ENCODE measurements at regions not wholly inside any gene's neighbourhood (a gene's known extent, or its start where the extent isn't known, plus 50 kb on each side); places are given as distances from the start of the nearest gene placed in this dataset.

GRCh38 chr2:120678926-120679325, 56.7 kb upstream of the GLI2 start:
- DNase-seq (ENCODE audit: low read depth in 6 of 9, low spot score in 9 of 9): no peak
- 57% methylated on average over 7 of the region's 7 CpGs for WGBS
- no peaks in the 10 kb centered on the region for H3K4me1 ChIP-seq (ENCODE audit: control insufficient read depth in 2 of 2, insufficient read depth in 2 of 2, low read length in 2 of 2)
- H3K36me3 ChIP-seq (ENCODE audit: control insufficient read depth in 2 of 2, insufficient read depth in 2 of 2, low read length in 1 of 2): no peaks in the 10 kb centered on the region
- no peak overlapping the region for H3K4me3 ChIP-seq (ENCODE audit: low read length in 2 of 2)
- peaks cover 0 to 30% of the 10 kb centered on the region in 2 donors for H3K27me3 ChIP-seq (ENCODE audit: control insufficient read depth in 2 of 2, insufficient read depth in 1 of 2, low read length in 1 of 2)
- H3K9me3 ChIP-seq (ENCODE audit: control insufficient read depth in 2 of 2, insufficient read depth in 1 of 2, low read length in 1 of 2): no peaks in the 10 kb centered on the region
- H3K27ac ChIP-seq (ENCODE audit: low read depth in 1 of 2, low read length in 1 of 2): no peak overlapping the region

DNA sequence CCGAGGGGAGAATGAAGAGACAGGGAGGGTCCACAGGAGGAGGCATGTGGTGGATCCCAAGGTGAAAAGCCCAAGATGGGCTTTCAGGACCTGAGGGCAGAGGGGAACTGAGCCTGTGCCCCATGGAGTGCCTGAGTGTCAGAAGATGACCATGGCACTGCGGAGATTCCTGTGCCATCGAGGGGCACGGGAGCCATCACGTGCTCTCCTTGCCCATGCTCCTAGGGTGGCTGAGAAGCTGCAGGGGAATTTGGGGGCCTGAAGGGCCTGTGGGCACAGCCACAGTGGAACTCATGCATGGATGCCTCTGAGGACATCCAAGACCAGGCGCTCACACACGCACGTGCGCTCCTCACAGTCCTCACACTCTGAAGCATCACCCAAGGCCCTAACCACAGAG, 56.1 kb upstream of the GLI2 start:
- 96% methylated on average over 9 of the region's 9 CpGs for WGBS
- no peak overlapping the region for H3K27ac ChIP-seq (ENCODE audit: low read depth in 1 of 2, low read length in 1 of 2)
- H3K36me3 ChIP-seq (ENCODE audit: control insufficient read depth in 2 of 2, insufficient read depth in 2 of 2, low read length in 1 of 2): no peaks in the 10 kb centered on the region
- H3K4me1 ChIP-seq (ENCODE audit: control insufficient read depth in 2 of 2, insufficient read depth in 2 of 2, low read length in 2 of 2): no peaks in the 10 kb centered on the region
- peaks cover 0 to 30% of the 10 kb centered on the region in 2 donors for H3K27me3 ChIP-seq (ENCODE audit: control insufficient read depth in 2 of 2, insufficient read depth in 1 of 2, low read length in 1 of 2)
- no peak overlapping the region for H3K4me3 ChIP-seq (ENCODE audit: low read length in 2 of 2)
- no peaks in the 10 kb centered on the region for H3K9me3 ChIP-seq (ENCODE audit: control insufficient read depth in 2 of 2, insufficient read depth in 1 of 2, low read length in 1 of 2)
- DNase-seq (ENCODE audit: low read depth in 6 of 9, low spot score in 9 of 9): no peak

GRCh38 chr2:120680136-120680761, 55.4 kb upstream of the GLI2 start:
- Histone ChIP-seq H3K9me3 (ENCODE audit: control insufficient read depth in 2 of 2, insufficient read depth in 1 of 2, low read length in 1 of 2) (no peaks in the 10 kb centered on the region), H3K4me3 (ENCODE audit: low read length in 2 of 2) (no peak overlapping the region), H3K4me1 (ENCODE audit: control insufficient read depth in 2 of 2, insufficient read depth in 2 of 2, low read length in 2 of 2) (no peaks in the 10 kb centered on the region), H3K36me3 (ENCODE audit: control insufficient read depth in 2 of 2, insufficient read depth in 2 of 2, low read length in 1 of 2) (no peaks in the 10 kb centered on the region), H3K27ac (ENCODE audit: low read depth in 1 of 2, low read length in 1 of 2) (no peak overlapping the region), H3K27me3 (ENCODE audit: control insufficient read depth in 2 of 2, insufficient read depth in 1 of 2, low read length in 1 of 2) (peaks cover 0 to 23% of the 10 kb centered on the region in 2 donors)
- DNase-seq (ENCODE audit: low read depth in 6 of 9, low spot score in 9 of 9): peak; percentile 19 to 76 (median 46)
- 26% methylated on average over 18 of the region's 18 CpGs for WGBS

DNA sequence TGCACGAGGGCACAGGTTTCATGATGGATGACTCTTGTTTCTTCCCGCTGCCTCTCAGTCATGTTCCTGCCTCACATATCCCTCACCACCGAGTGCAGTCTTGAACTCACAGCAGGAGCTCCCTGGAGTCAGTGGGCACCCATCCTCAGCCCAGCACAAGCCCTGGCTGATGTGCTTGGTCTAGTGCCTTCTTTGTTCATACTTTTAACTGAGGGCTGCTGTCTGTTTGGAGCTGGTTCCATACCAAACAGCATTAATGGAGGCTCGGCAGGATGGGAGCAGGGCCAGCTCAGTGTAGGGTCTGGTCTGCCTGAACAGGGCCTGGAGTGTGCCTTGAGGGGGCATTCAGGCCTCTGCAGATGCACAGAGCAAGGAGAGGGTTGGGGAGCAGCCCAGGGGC, 54.5 kb upstream of the GLI2 start:
- Histone ChIP-seq H3K9me3 (ENCODE audit: control insufficient read depth in 2 of 2, insufficient read depth in 1 of 2, low read length in 1 of 2) (no peaks in the 10 kb centered on the region), H3K4me1 (ENCODE audit: control insufficient read depth in 2 of 2, insufficient read depth in 2 of 2, low read length in 2 of 2) (no peaks in the 10 kb centered on the region), H3K4me3 (ENCODE audit: low read length in 2 of 2) (no peak overlapping the region), H3K27ac (ENCODE audit: low read depth in 1 of 2, low read length in 1 of 2) (no peak overlapping the region), H3K36me3 (ENCODE audit: control insufficient read depth in 2 of 2, insufficient read depth in 2 of 2, low read length in 1 of 2) (no peaks in the 10 kb centered on the region), H3K27me3 (ENCODE audit: control insufficient read depth in 2 of 2, insufficient read depth in 1 of 2, low read length in 1 of 2) (peaks cover 0 to 14% of the 10 kb centered on the region in 2 donors)
- no peak for DNase-seq (ENCODE audit: low read depth in 6 of 9, low spot score in 9 of 9)
- 69% methylated on average over 4 of the region's 4 CpGs for WGBS

DNA sequence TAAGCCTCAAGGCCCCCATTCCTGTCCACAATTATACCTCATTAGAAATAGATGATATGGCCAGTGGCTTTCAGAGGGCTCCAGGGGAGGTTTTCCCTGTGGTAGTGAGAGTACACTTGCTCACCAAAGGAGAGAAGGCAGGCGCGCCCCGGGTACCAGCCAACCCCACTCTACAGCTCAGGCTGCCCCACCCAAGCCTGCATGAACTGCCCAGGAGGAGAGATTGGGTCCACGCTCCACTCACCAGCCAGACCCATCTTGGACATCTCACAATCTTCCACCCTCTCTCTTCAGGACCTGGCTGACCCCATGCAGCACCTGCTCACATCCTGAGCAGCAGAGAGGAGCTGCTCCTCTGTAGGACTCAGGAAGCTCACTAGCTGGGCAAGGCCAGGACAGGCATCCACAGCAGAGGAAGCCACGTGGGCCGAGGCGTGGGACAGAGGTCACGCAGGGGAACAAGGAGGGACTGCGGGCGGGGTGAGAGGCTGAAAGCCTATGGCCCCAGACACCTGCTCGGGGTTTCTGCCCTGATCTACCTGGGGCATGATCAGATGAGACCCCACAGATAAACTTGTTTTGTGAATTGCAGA, 53.9 kb upstream of the GLI2 start:
- WGBS: 93% methylated on average over 11 of the region's 11 CpGs
- H3K36me3 ChIP-seq (ENCODE audit: control insufficient read depth in 2 of 2, insufficient read depth in 2 of 2, low read length in 1 of 2): no peaks in the 10 kb centered on the region
- no peaks in the 10 kb centered on the region for H3K4me1 ChIP-seq (ENCODE audit: control insufficient read depth in 2 of 2, insufficient read depth in 2 of 2, low read length in 2 of 2)
- peaks cover 0 to 14% of the 10 kb centered on the region in 2 donors for H3K27me3 ChIP-seq (ENCODE audit: control insufficient read depth in 2 of 2, insufficient read depth in 1 of 2, low read length in 1 of 2)
- H3K9me3 ChIP-seq (ENCODE audit: control insufficient read depth in 2 of 2, insufficient read depth in 1 of 2, low read length in 1 of 2): no peaks in the 10 kb centered on the region
- DNase-seq (ENCODE audit: low read depth in 6 of 9, low spot score in 9 of 9): no peak
- no peak overlapping the region for H3K27ac ChIP-seq (ENCODE audit: low read depth in 1 of 2, low read length in 1 of 2)
- H3K4me3 ChIP-seq (ENCODE audit: low read length in 2 of 2): no peak overlapping the region

DNA sequence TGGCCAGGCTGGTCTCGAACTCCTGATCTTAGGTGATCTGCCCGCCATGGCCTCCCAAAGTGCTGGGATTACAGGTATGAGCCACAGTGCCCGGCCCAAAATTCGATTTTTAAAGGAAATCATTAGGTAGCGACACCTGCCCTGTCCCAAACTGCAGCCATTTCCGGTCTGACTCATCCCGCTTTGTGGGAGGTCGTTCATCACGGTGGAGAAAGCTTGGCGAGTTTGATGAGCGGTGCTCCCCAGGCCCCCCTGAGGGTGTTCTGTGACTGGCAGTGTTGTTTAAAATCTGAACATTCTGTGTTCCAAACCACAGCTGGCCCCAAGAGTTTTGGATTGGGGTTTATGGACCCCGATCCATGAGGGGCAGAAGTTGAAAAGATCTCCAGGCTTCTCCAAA, 53.0 kb upstream of the GLI2 start:
- DNase-seq (ENCODE audit: low read depth in 6 of 9, low spot score in 9 of 9): no peak
- Histone ChIP-seq H3K27ac (ENCODE audit: low read depth in 1 of 2, low read length in 1 of 2) (no peak overlapping the region), H3K4me1 (ENCODE audit: control insufficient read depth in 2 of 2, insufficient read depth in 2 of 2, low read length in 2 of 2) (no peaks in the 10 kb centered on the region), H3K27me3 (ENCODE audit: control insufficient read depth in 2 of 2, insufficient read depth in 1 of 2, low read length in 1 of 2) (peaks cover 0 to 11% of the 10 kb centered on the region in 2 donors), H3K36me3 (ENCODE audit: control insufficient read depth in 2 of 2, insufficient read depth in 2 of 2, low read length in 1 of 2) (no peaks in the 10 kb centered on the region), H3K9me3 (ENCODE audit: control insufficient read depth in 2 of 2, insufficient read depth in 1 of 2, low read length in 1 of 2) (no peaks in the 10 kb centered on the region), H3K4me3 (ENCODE audit: low read length in 2 of 2) (no peak overlapping the region)
- 72% methylated on average over 12 of the region's 12 CpGs for WGBS

- Histone ChIP-seq H3K27me3 (ENCODE audit: control insufficient read depth in 2 of 2, insufficient read depth in 1 of 2, low read length in 1 of 2) (peaks cover 0 to 11% of the 10 kb centered on the region in 2 donors), H3K4me3 (ENCODE audit: low read length in 2 of 2) (no peak overlapping the region), H3K4me1 (ENCODE audit: control insufficient read depth in 2 of 2, insufficient read depth in 2 of 2, low read length in 2 of 2) (no peaks in the 10 kb centered on the region), H3K9me3 (ENCODE audit: control insufficient read depth in 2 of 2, insufficient read depth in 1 of 2, low read length in 1 of 2) (no peaks in the 10 kb centered on the region), H3K27ac (ENCODE audit: low read depth in 1 of 2, low read length in 1 of 2) (no peak overlapping the region), H3K36me3 (ENCODE audit: control insufficient read depth in 2 of 2, insufficient read depth in 2 of 2, low read length in 1 of 2) (no peaks in the 10 kb centered on the region)
- WGBS: 92% methylated on average over 6 of the region's 6 CpGs
- no peak for DNase-seq (ENCODE audit: low read depth in 6 of 9, low spot score in 9 of 9)
These were observed 52.6 kb upstream of the GLI2 start for GRCh38 chr2:120683081-120683480.

- H3K27ac ChIP-seq (ENCODE audit: low read depth in 1 of 2, low read length in 1 of 2): no peak overlapping the region
- 81% methylated on average over 4 of the region's 4 CpGs for WGBS
- no peaks in the 10 kb centered on the region for H3K36me3 ChIP-seq (ENCODE audit: control insufficient read depth in 2 of 2, insufficient read depth in 2 of 2, low read length in 1 of 2)
- no peaks in the 10 kb centered on the region for H3K4me1 ChIP-seq (ENCODE audit: control insufficient read depth in 2 of 2, insufficient read depth in 2 of 2, low read length in 2 of 2)
- H3K4me3 ChIP-seq (ENCODE audit: low read length in 2 of 2): no peak overlapping the region
- DNase-seq (ENCODE audit: low read depth in 6 of 9, low spot score in 9 of 9): no peak
- H3K9me3 ChIP-seq (ENCODE audit: control insufficient read depth in 2 of 2, insufficient read depth in 1 of 2, low read length in 1 of 2): no peaks in the 10 kb centered on the region
- peaks cover 0 to 11% of the 10 kb centered on the region in 2 donors for H3K27me3 ChIP-seq (ENCODE audit: control insufficient read depth in 2 of 2, insufficient read depth in 1 of 2, low read length in 1 of 2)
These were observed 52.0 kb upstream of the GLI2 start for GRCh38 chr2:120683701-120684100.

DNA sequence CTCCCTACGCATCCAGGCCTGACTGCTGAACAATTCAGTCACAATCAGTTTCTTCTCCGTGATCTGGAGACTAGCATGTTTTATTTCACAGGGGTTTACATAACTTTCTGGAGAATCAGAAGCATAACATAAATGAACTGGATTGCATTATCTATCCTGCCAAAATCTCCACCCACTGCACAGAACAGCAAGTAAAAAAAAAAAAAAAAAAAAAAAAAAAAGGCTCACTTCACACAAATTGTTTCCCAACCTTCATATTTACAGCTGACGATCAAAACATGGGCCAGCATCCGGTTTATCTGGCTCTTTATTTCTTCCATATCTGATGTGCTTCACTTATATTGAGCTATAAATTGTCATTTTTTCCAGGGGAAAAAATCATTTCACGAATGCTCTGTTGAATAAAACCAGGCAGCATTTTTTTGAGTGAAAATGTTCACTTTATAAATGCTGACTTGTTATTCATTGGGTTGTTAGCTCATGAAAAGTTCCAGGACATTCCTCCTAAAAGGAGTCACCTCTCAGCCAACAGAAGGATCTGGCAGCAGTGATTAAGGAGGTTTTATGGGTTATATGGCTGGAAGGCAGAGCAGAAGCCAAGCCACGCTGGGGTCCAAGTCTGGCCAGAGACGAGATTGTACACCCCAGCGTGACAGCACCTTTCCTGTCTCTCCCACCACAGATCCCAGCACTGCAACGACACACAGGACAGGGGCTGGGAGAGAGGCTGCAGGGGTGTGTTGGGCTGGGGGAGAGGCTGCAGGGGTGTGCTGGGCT, 51.2 kb upstream of the GLI2 start:
- Histone ChIP-seq H3K27me3 (ENCODE audit: control insufficient read depth in 2 of 2, insufficient read depth in 1 of 2, low read length in 1 of 2) (peaks cover 0 to 6% of the 10 kb centered on the region in 2 donors), H3K9me3 (ENCODE audit: control insufficient read depth in 2 of 2, insufficient read depth in 1 of 2, low read length in 1 of 2) (no peaks in the 10 kb centered on the region), H3K4me1 (ENCODE audit: control insufficient read depth in 2 of 2, insufficient read depth in 2 of 2, low read length in 2 of 2) (no peaks in the 10 kb centered on the region), H3K27ac (ENCODE audit: low read depth in 1 of 2, low read length in 1 of 2) (no peak overlapping the region), H3K36me3 (ENCODE audit: control insufficient read depth in 2 of 2, insufficient read depth in 2 of 2, low read length in 1 of 2) (no peaks in the 10 kb centered on the region), H3K4me3 (ENCODE audit: low read length in 2 of 2) (no peak overlapping the region)
- 70% methylated on average over 9 of the region's 9 CpGs for WGBS
- no peak for DNase-seq (ENCODE audit: low read depth in 6 of 9, low spot score in 9 of 9)
